Endothelial cell of umbilical vein (primary cell): ENCODE measurements at regions not wholly inside any gene's neighbourhood (a gene's known extent, or its start where the extent isn't known, plus 50 kb on each side); places are given as distances from the start of the nearest gene placed in this dataset.

Experiments
- CTCF ChIP-seq, 2 donors: IDR thresholded peaks; 1 replicate in 1 of 2; 2 replicates in 1 of 2; pipeline ENCODE4 v1.5.1; 2011; ENCODE audit warnings: low read length in 2 of 2, mild to moderate bottlenecking in 2 of 2, moderate library complexity in 2 of 2, control low read depth in 1 of 2, inconsistent platforms in 1 of 2, low read depth in 1 of 2; ENCODE audit not compliant: insufficient read depth in 1 of 2; ENCODE audit errors: extremely low read depth in 1 of 2
- JUN ChIP-seq: IDR thresholded peaks from 2 replicates; pipeline ENCODE4 v1.6.1; 2011; ENCODE audit warnings: borderline replicate concordance, low read depth; ENCODE audit not compliant: insufficient read length, insufficient read depth
- MYC ChIP-seq: IDR thresholded peaks from one replicate; pipeline ENCODE4 v1.6.1; 2011; ENCODE audit warnings: mild to moderate bottlenecking, low read depth, low read length
- POLR2A ChIP-seq: IDR thresholded peaks from 2 replicates; pipeline ENCODE4 v1.6.1; 2012; ENCODE audit warnings: low read depth, mild to moderate bottlenecking, control low read depth, low read length

- TF ChIP-seq MYC (no peak), POLR2A (no peak), CTCF (IDR thresholded peaks at IDR 0.05; ENCODE audit: extremely low read depth in 1 of 2, insufficient read depth in 1 of 2, low read depth in 1 of 2, low read length in 2 of 2) (no peak), JUN (no peak)
Observed at GRCh38 chr22:48346911-48347310, 1480.8 kb downstream of the BRD1 start.
